Endothelial cell of umbilical vein (primary cell): ENCODE measurements at regions not wholly inside any gene's neighbourhood (a gene's known extent, or its start where the extent isn't known, plus 50 kb on each side); places are given as distances from the start of the nearest gene placed in this dataset.
"Not testable (repeated sequence)": the region's sequence is repeated elsewhere in the genome, so short reads cannot be mapped to it uniquely, and the experiment has no call there.

Experiments
- BruUV-seq: library from RNA; stranded (reverse); fragments of 400-500 nt; replicated peaks from 2 replicates; lab custom pipeline; 2021; lab: Mats Ljungman, UMichigan
- CTCF ChIA-PET: fragments of 300-600, 350-600 bp; sonication (Branson Sonifier 250); formaldehyde crosslinking; loops from one replicate; lab custom pipeline; 2021; ENCODE audit warnings: antibody characterized with exemption, inconsistent platforms; lab: Charles Lee
- POLR2A ChIA-PET: fragments of 300-600, 350-600 bp; sonication (Branson Sonifier 250); formaldehyde crosslinking; loops from one replicate; lab custom pipeline; 2021; ENCODE audit warnings: antibody characterized with exemption, inconsistent platforms; lab: Charles Lee
- DNase-seq: peaks from one replicate; pipeline ENCODE4 v3.0.0-alpha.2; 2011; ENCODE audit warnings: low read depth, low spot score
- FAIRE-seq: peaks from 2 replicates; lab custom pipeline; 2011; peaks lifted over from hg19 to GRCh38; lab: Jason Lieb, UNC
- H2AFZ ChIP-seq: 2 replicates; pipeline ENCODE4 v1.6.0; 2012; ENCODE audit warnings: low read depth, low read length, control low read depth, inconsistent platforms
- H3K27ac ChIP-seq: 2 replicates; pipeline ENCODE4 v1.5.1; 2011; ENCODE audit warnings: low read depth, mild to moderate bottlenecking, control low read depth, low read length, moderate library complexity; ENCODE audit not compliant: insufficient read depth
- H3K27me3 ChIP-seq, 2 experiments: 2 replicates each; pipeline versions ENCODE4 v1.6.0 to v1.6.1; 2011; ENCODE audit warnings: low read length in 2 of 2, mixed read lengths in 1 of 2; ENCODE audit not compliant: control insufficient read depth in 2 of 2, insufficient read depth in 2 of 2
- H3K36me3 ChIP-seq, 2 experiments: 2 replicates in 1 of 2; 3 replicates in 1 of 2; pipeline ENCODE4 v1.5.1; 2011; ENCODE audit warnings: low read length in 2 of 2, mild to moderate bottlenecking in 1 of 2, moderate library complexity in 1 of 2; ENCODE audit not compliant: control insufficient read depth in 2 of 2, insufficient read depth in 2 of 2; ENCODE audit errors: extremely low read depth in 1 of 2
- H3K4me1 ChIP-seq: 3 replicates; pipeline ENCODE4 v1.5.1; 2011; ENCODE audit warnings: mild to moderate bottlenecking, low read length; ENCODE audit not compliant: control insufficient read depth, insufficient read depth; ENCODE audit errors: extremely low read depth
- H3K4me2 ChIP-seq: 2 replicates; pipeline ENCODE4 v1.6.1; 2011; ENCODE audit warnings: low read length, control low read depth, mixed read lengths; ENCODE audit not compliant: insufficient read depth
- H3K4me3 ChIP-seq, 3 experiments: fragments of 200-600 bp in 1 of 3; sonication (generic), shearing (Covaris generic) in 1 of 3; replicated peaks in 1 of 3; 2 replicates each; pipeline ENCODE4 v1.5.1; 2011 to 2016; ENCODE audit warnings: control low read depth in 3 of 3, low read length in 3 of 3, mild to moderate bottlenecking in 2 of 3, inconsistent platforms in 1 of 3, low read depth in 1 of 3, moderate library complexity in 1 of 3; ENCODE audit not compliant: insufficient read depth in 1 of 3
- H3K79me2 ChIP-seq: 2 replicates; pipeline ENCODE4 v1.6.0; 2012; ENCODE audit warnings: low read length, inconsistent platforms; ENCODE audit not compliant: control insufficient read depth, insufficient read depth
- H3K9ac ChIP-seq: replicated peaks from 2 replicates; pipeline ENCODE3; 2011; ENCODE audit warnings: low read length, control low read depth; ENCODE audit not compliant: insufficient read depth; ENCODE audit errors: extremely low read depth
- H3K9me1 ChIP-seq: replicated peaks from 3 replicates; pipeline ENCODE4 v1.6.0; 2011; ENCODE audit warnings: mild to moderate bottlenecking, low read length; ENCODE audit not compliant: control insufficient read depth, insufficient read depth; ENCODE audit errors: extremely low read depth
- H3K9me3 ChIP-seq: replicated peaks from 2 replicates; pipeline ENCODE4 v1.5.1; 2012; ENCODE audit warnings: low read length, inconsistent platforms; ENCODE audit not compliant: control insufficient read depth, insufficient read depth
- H4K20me1 ChIP-seq: replicated peaks from 2 replicates; pipeline ENCODE3; 2011; ENCODE audit warnings: mild to moderate bottlenecking, low read length; ENCODE audit not compliant: control insufficient read depth, insufficient read depth; ENCODE audit errors: extremely low read depth
- EZH2 ChIP-seq: IDR thresholded peaks from 2 replicates; pipeline ENCODE4 v1.6.1; 2012; ENCODE audit warnings: borderline replicate concordance, low read depth, mild to moderate bottlenecking, moderate library complexity, low read length, inconsistent platforms; ENCODE audit not compliant: severe bottlenecking
- FOS ChIP-seq: IDR thresholded peaks from 2 replicates; pipeline ENCODE4 v1.6.1; 2011; ENCODE audit warnings: mild to moderate bottlenecking, low read length, moderate library complexity, borderline replicate concordance; ENCODE audit not compliant: insufficient read depth
- GATA2 ChIP-seq: IDR thresholded peaks from 2 replicates; pipeline ENCODE4 v1.7.0; 2011; ENCODE audit warnings: low read depth, mild to moderate bottlenecking, moderate library complexity, mixed read lengths, low read length; ENCODE audit not compliant: insufficient read length, insufficient read depth
- JUN ChIP-seq: IDR thresholded peaks from 2 replicates; pipeline ENCODE4 v1.6.1; 2011; ENCODE audit warnings: borderline replicate concordance, low read depth; ENCODE audit not compliant: insufficient read length, insufficient read depth
- MYC ChIP-seq: IDR thresholded peaks from one replicate; pipeline ENCODE4 v1.6.1; 2011; ENCODE audit warnings: mild to moderate bottlenecking, low read depth, low read length
- POLR2A ChIP-seq: IDR thresholded peaks from 2 replicates; pipeline ENCODE4 v1.6.1; 2012; ENCODE audit warnings: low read depth, mild to moderate bottlenecking, control low read depth, low read length
- POLR2AphosphoS5 ChIP-seq: IDR thresholded peaks from 2 replicates; pipeline ENCODE4 v1.6.1; 2012; ENCODE audit warnings: low read depth, mild to moderate bottlenecking, control low read depth, low read length, moderate library complexity; ENCODE audit not compliant: insufficient read depth
- dilution Hi-C: fragments of 300-500 bp; cut with MboI; formaldehyde crosslinking; loops from one replicate; pipeline ENCODE4 v1.15.0; 2019; ENCODE audit warnings: low sequenced_read_pairs; ENCODE audit not compliant: extremely low pct_ligation_motif_present
- intact Hi-C: fragments of 100-400 bp; cut with micrococcal nuclease; formaldehyde crosslinking; loops from one replicate; pipeline ENCODE4 v1.10.0; 2022
- TF ChIP-seq, protein P1 (sequence below), 2 donors: IDR thresholded peaks; 1 replicate in 1 of 2; 2 replicates in 1 of 2; pipeline ENCODE4 v1.5.1; 2011; ENCODE audit warnings: low read length in 2 of 2, mild to moderate bottlenecking in 2 of 2, moderate library complexity in 2 of 2, control low read depth in 1 of 2, inconsistent platforms in 1 of 2, low read depth in 1 of 2; ENCODE audit not compliant: insufficient read depth in 1 of 2; ENCODE audit errors: extremely low read depth in 1 of 2
- TF ChIP-seq, protein P2 (sequence below): IDR thresholded peaks from 2 replicates; pipeline ENCODE4 v1.6.1; 2011; ENCODE audit not compliant: insufficient read depth, insufficient read length

DNA sequence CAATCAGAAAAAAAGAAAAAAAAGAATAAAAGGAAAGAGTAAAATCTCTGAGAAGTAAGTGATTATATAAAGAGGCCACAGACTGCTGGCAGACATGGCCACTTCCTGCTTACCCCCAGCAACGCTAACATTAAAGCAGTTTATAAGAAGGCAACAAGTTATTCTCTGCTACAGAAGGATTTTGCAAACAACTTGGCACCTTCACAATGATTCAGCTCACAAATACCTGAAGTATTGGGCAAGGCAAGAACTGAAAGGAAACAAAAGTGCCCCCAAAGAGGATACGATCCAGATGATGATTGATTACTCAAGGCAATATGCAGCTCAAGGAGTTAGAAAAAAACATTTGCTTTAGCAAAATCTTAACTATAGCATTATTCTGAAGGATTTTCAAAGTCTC is 718.8 kb downstream of the KLHL13 start:
- no peak for FAIRE-seq
- Histone ChIP-seq H3K36me3 (no peaks in the 10 kb centered on the region), H4K20me1 (no peaks in the 10 kb centered on the region), H3K27me3 (no peaks in the 10 kb centered on the region), H3K27ac (no peak overlapping the region), H3K79me2 (no peaks in the 10 kb centered on the region), H3K9me1 (no peaks in the 10 kb centered on the region), H2AFZ (no peak overlapping the region), H3K4me1 (no peaks in the 10 kb centered on the region), H3K9me3 (no peaks in the 10 kb centered on the region), H3K4me3 (no peak overlapping the region), H3K4me2 (no peak overlapping the region), H3K9ac (no peak overlapping the region)
- DNase-seq = no peak
- no TSS peak for BruUV-seq
- dilution Hi-C loops (no loop called here), intact Hi-C loops (no loop called here)
- ChIA-PET CTCF (no interaction called here), POLR2A (no interaction called here)
- TF ChIP-seq, protein P1, sequence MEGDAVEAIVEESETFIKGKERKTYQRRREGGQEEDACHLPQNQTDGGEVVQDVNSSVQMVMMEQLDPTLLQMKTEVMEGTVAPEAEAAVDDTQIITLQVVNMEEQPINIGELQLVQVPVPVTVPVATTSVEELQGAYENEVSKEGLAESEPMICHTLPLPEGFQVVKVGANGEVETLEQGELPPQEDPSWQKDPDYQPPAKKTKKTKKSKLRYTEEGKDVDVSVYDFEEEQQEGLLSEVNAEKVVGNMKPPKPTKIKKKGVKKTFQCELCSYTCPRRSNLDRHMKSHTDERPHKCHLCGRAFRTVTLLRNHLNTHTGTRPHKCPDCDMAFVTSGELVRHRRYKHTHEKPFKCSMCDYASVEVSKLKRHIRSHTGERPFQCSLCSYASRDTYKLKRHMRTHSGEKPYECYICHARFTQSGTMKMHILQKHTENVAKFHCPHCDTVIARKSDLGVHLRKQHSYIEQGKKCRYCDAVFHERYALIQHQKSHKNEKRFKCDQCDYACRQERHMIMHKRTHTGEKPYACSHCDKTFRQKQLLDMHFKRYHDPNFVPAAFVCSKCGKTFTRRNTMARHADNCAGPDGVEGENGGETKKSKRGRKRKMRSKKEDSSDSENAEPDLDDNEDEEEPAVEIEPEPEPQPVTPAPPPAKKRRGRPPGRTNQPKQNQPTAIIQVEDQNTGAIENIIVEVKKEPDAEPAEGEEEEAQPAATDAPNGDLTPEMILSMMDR (IDR thresholded peaks at IDR 0.05; ENCODE audit: extremely low read depth in 1 of 2, insufficient read depth in 1 of 2, low read depth in 1 of 2, low read length in 2 of 2) = no peak
- TF ChIP-seq MYC (no peak), POLR2AphosphoS5 (no peak), POLR2A (no peak), GATA2 (no peak), JUN (no peak), FOS (no peak), EZH2 (no peak)
- TF ChIP-seq, protein P2, sequence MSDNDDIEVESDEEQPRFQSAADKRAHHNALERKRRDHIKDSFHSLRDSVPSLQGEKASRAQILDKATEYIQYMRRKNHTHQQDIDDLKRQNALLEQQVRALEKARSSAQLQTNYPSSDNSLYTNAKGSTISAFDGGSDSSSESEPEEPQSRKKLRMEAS = no peak

DNA sequence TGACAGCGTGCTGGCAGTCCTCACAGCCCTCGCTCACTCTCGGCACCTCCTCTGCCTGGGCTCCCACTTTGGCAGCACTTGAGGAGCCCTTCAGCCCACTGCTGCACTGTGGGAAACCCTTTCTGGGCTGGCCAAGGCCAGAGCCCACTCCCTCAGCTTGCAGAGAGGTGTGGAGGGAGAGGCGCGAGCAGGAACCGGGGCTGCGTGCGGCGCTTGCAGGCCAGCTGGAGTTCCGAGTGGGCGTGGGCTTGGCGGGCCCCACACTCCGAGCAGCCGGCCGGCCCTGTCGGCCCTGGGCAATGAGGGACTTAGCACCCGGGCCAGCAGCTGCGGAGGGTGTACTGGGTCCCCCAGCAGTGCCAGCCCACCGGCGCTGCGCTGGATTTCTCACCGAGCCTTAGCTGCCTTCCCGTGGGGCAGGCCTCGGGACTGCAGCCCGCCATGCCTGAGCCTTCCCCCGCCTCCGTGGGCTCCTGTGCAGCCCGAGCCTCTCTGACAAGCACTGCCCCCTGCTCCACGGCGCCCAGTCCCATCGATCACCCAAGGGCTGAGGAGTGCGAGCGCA is 722.0 kb downstream of the KLHL13 start:
- H3K4me3 ChIP-seq, POLR2A ChIA-PET, H4K20me1 ChIP-seq, H3K4me2 ChIP-seq, H3K9me3 ChIP-seq, BruUV-seq, H2AFZ ChIP-seq, H3K27me3 ChIP-seq, intact Hi-C loops, H3K36me3 ChIP-seq, H3K9me1 ChIP-seq, H3K79me2 ChIP-seq, DNase-seq, H3K4me1 ChIP-seq, CTCF ChIA-PET, dilution Hi-C loops, FAIRE-seq, H3K9ac ChIP-seq, H3K27ac ChIP-seq: not testable (repeated sequence)

DNA sequence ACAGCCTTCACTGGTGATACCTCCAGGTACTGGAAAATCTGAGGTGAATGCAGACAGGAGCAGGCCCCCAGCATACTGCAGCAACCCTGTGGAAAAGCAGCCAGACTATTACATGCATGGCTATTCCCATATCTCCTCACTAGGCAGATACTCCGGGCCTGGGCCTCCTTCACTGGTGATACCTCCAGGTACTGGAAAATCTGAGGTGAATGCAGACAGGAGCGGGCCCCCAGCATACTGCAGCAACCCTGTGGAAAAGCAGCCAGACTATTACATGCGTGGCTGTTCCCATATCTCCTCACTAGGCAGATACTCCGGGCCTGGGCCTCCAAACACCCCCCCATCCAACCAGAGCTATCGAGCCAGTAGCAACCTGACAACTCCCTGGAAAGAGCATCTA is 724.2 kb downstream of the KLHL13 start:
- DNase-seq, POLR2A ChIA-PET, H3K4me2 ChIP-seq, H3K9me1 ChIP-seq, intact Hi-C loops, dilution Hi-C loops, H3K4me1 ChIP-seq, H3K79me2 ChIP-seq, H3K36me3 ChIP-seq, CTCF ChIA-PET, H2AFZ ChIP-seq, FAIRE-seq, H3K9ac ChIP-seq, H3K4me3 ChIP-seq, H3K27ac ChIP-seq, H3K27me3 ChIP-seq, H4K20me1 ChIP-seq, BruUV-seq, H3K9me3 ChIP-seq: not testable (repeated sequence)
